ENCODE measurements at regions not wholly inside any gene's neighbourhood (a gene's known extent, or its start where the extent isn't known, plus 50 kb on each side); places are given as distances from the start of the nearest gene placed in this dataset.

GRCh38 chr15:92316586-92317295 lies 76.9 kb upstream of the ST8SIA2 start:
- Histone ChIP-seq H2BK20ac (ENCODE audit: low read depth, low read length) (no peak overlapping the region), H3K36me3 (ENCODE audit: control insufficient read depth, insufficient read depth, low read length) (no peaks in the 10 kb centered on the region), H2BK15ac (ENCODE audit: low read depth, low read length) (no peak overlapping the region), H4K5ac (ENCODE audit: low read depth, low read length) (no peak overlapping the region), H2AFZ (replicated peaks; ENCODE audit: low read length, poor library complexity) (no peak overlapping the region), H3K9me3 (ENCODE audit: control insufficient read depth, insufficient read depth, low read length) (peaks cover 10% of the 10 kb centered on the region), H2BK5ac (ENCODE audit: low read depth, low read length, poor library complexity, severe bottlenecking) (no peak overlapping the region), H4K20me1 (ENCODE audit: insufficient read depth, low read length) (no peaks in the 10 kb centered on the region), H3K4ac (ENCODE audit: low read depth, low read length) (no peak overlapping the region), H2BK120ac (ENCODE audit: low read depth, low read length) (no peak overlapping the region), H4K91ac (ENCODE audit: insufficient read depth, low read depth, low read length) (no peak overlapping the region), H3K27me3 (ENCODE audit: control insufficient read depth, insufficient read depth, low read length) (no peaks in the 10 kb centered on the region), H4K8ac (ENCODE audit: low read depth in 2 of 2, low read length in 2 of 2) (no peak overlapping the region), H3K14ac (replicated peaks; ENCODE audit: low read depth, low read length) (no peak overlapping the region), H3K9ac (ENCODE audit: low read depth, low read length) (no peak overlapping the region), H3K4me3 (ENCODE audit: insufficient read depth, low read depth, low read length) (no peak overlapping the region), H2AK5ac (ENCODE audit: low read depth, low read length) (no peak overlapping the region), H3K23ac (ENCODE audit: low read depth, low read length) (no peak overlapping the region), H3K27ac (ENCODE audit: insufficient read depth, low read length) (no peak overlapping the region), H3K9me1 (ENCODE audit: insufficient read depth, low read length) (no peaks in the 10 kb centered on the region), H3K4me2 (ENCODE audit: low read depth, low read length) (no peak overlapping the region), H2AK9ac (replicated peaks; ENCODE audit: low read depth, low read length, poor library complexity) (no peak overlapping the region), H3K79me1 (ENCODE audit: low read depth in 1 of 2, low read length in 2 of 2) (no peaks in the 10 kb centered on the region), H3K18ac (ENCODE audit: low read depth, low read length) (no peak overlapping the region), H3K56ac (ENCODE audit: extremely low read depth, insufficient read depth, low read length) (no peak overlapping the region), H3K4me1 (ENCODE audit: control insufficient read depth, insufficient read depth, low read length) (no peaks in the 10 kb centered on the region)
- dilution Hi-C loops (cut with HindIII; ENCODE audit: low sequenced_read_pairs, unreplicated experiment): no loop called here
- DNase-seq (no peak), ATAC-seq (ENCODE audit: low read depth) (no peak)
- no TSS peak for BruUV-seq (replicated peaks)
- CTCF ChIA-PET: interaction anchor here (1.3 kb wide), 1 partner anchor 10 kb away, joined by 3 read pairs; no protein-coding TSS in a partner anchor
- in situ Hi-C loops (cut with MboI; ENCODE audit: low sequenced_read_pairs): no loop called here
- intact Hi-C loops (cut with micrococcal nuclease): no loop called here
- POLR2A ChIA-PET (ENCODE audit: unreplicated experiment): no interaction called here
- TF ChIP-seq, protein P1, sequence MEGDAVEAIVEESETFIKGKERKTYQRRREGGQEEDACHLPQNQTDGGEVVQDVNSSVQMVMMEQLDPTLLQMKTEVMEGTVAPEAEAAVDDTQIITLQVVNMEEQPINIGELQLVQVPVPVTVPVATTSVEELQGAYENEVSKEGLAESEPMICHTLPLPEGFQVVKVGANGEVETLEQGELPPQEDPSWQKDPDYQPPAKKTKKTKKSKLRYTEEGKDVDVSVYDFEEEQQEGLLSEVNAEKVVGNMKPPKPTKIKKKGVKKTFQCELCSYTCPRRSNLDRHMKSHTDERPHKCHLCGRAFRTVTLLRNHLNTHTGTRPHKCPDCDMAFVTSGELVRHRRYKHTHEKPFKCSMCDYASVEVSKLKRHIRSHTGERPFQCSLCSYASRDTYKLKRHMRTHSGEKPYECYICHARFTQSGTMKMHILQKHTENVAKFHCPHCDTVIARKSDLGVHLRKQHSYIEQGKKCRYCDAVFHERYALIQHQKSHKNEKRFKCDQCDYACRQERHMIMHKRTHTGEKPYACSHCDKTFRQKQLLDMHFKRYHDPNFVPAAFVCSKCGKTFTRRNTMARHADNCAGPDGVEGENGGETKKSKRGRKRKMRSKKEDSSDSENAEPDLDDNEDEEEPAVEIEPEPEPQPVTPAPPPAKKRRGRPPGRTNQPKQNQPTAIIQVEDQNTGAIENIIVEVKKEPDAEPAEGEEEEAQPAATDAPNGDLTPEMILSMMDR (conservative IDR thresholded peaks at IDR 0.05; ENCODE audit: low read depth, low read length): no peak
- no peak for TF ChIP-seq RAD21 (IDR thresholded peaks at IDR 0.05; ENCODE audit: low read length)
- TF ChIP-seq RCOR1 (IDR thresholded peaks at IDR 0.05; ENCODE audit: insufficient replicate concordance, low read length): no peak
- no peak for TF ChIP-seq CHD1 (IDR thresholded peaks at IDR 0.05; ENCODE audit: low read depth, low read length)
- no peak for TF ChIP-seq ELK1 (IDR thresholded peaks at IDR 0.05; ENCODE audit: borderline replicate concordance, low read depth, low read length)
- WGBS, 2 experiments (ENCODE audit: extremely low coverage in 2 of 2, insufficient read length in 1 of 2): 75% methylated on average over 5 of the region's 14 CpGs; no CpG with 5 or more reads in 1 of the 2 experiments

Measured in IMR-90 (cell line).